IPS-18a (cell line): ENCODE measurements at regions not wholly inside any gene's neighbourhood (a gene's known extent, or its start where the extent isn't known, plus 50 kb on each side); places are given as distances from the start of the nearest gene placed in this dataset.
"Not testable (repeated sequence)": the region's sequence is repeated elsewhere in the genome, so short reads cannot be mapped to it uniquely, and the experiment has no call there.

Experiments used
- H3K27ac ChIP-seq: one replicate; pipeline ENCODE4 v1.5.1; 2013; ENCODE audit warnings: low read length
- H3K27me3 ChIP-seq: one replicate; pipeline ENCODE4 v1.6.1; 2013; ENCODE audit warnings: mild to moderate bottlenecking, low read length; ENCODE audit not compliant: control insufficient read depth, insufficient read depth
- H3K36me3 ChIP-seq: one replicate; pipeline ENCODE4 v1.6.1; 2013; ENCODE audit warnings: low read depth, low read length; ENCODE audit not compliant: control insufficient read depth
- H3K4me1 ChIP-seq: one replicate; pipeline ENCODE4 v1.6.1; 2013; ENCODE audit warnings: low read depth, low read length; ENCODE audit not compliant: control insufficient read depth
- H3K4me3 ChIP-seq: one replicate; pipeline ENCODE4 v1.5.1; 2013; ENCODE audit warnings: low read length
- H3K9ac ChIP-seq: one replicate; pipeline ENCODE4 v1.6.1; 2013; ENCODE audit warnings: mild to moderate bottlenecking, low read length, moderate library complexity
- H3K9me3 ChIP-seq: one replicate; pipeline ENCODE4 v1.6.1; 2013; ENCODE audit warnings: low read depth, low read length; ENCODE audit not compliant: control insufficient read depth

DNA sequence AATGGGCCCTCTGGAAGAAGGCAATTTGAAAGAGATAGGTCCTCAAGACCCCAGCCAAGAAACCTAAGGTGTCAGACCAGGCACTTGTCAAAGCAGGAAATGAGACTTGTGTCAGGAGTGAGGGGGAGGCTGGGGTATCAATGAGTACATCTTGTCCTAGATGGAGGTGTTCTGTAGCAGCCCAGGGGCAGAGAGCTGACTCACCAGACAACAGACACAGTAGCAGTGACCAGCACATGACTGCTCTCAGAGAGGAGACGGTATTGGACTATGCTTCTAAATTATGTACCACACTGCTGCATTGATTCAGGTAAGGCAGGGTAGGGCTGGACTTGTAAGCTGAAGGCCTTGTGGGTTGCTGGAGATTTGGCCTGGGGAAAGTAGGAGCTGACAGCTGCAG, 551.2 kb upstream of the KLF4 start:
- Histone ChIP-seq H3K4me3 (no peak overlapping the region), H3K9ac (no peak overlapping the region), H3K27ac (no peak overlapping the region), H3K9me3 (peaks cover 3% of the 10 kb centered on the region), H3K4me1 (no peaks in the 10 kb centered on the region), H3K36me3 (no peaks in the 10 kb centered on the region), H3K27me3 (no peaks in the 10 kb centered on the region)

DNA sequence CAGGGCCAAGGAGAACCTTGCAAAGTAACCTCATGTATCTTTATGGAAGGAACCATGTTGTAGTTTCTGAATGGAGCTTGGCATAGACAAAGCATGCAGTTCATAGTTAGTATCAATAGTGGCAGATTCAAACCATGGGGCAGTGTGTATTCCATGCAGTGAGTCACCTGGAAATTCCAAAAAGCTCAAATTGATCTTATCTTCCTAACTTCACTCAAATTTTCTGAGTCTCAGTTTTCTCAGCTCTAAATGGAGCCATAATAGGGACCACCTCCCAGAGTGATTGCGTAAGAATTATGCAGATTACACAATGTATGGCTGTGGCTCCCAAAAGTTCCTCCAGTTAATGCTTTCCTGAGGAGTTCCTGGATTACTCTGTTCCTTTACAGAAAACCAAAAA, 549.9 kb upstream of the KLF4 start:
- Histone ChIP-seq H3K36me3 (no peaks in the 10 kb centered on the region), H3K9ac (no peak overlapping the region), H3K9me3 (peaks cover 3% of the 10 kb centered on the region), H3K4me1 (no peaks in the 10 kb centered on the region), H3K27ac (no peak overlapping the region), H3K27me3 (no peaks in the 10 kb centered on the region), H3K4me3 (no peak overlapping the region)

DNA sequence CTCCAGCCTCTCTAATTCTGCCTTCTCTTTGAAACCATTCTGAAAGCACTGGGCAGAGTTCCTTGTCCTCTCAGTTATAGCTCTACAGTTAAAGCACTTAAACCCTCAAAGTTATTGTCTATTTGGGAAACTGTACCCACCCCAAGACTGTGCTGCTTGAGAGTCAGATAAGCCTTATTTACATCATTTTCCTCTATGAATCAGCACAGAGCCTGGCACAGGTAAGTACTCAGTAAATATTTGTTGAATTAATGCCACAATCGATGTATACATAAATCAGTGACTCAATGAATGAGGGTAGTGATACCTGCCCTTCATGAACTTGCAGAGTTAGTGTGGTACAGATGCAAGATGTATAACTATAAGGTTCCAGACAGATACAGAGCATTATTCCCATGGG, 549.4 kb upstream of the KLF4 start:
- peaks cover 3% of the 10 kb centered on the region for H3K9me3 ChIP-seq
- H3K4me3 ChIP-seq, result no peak overlapping the region
- no peaks in the 10 kb centered on the region for H3K27me3 ChIP-seq
- no peaks in the 10 kb centered on the region for H3K4me1 ChIP-seq
- H3K36me3 ChIP-seq, result no peaks in the 10 kb centered on the region
- no peak overlapping the region for H3K27ac ChIP-seq
- H3K9ac ChIP-seq, result no peak overlapping the region

DNA sequence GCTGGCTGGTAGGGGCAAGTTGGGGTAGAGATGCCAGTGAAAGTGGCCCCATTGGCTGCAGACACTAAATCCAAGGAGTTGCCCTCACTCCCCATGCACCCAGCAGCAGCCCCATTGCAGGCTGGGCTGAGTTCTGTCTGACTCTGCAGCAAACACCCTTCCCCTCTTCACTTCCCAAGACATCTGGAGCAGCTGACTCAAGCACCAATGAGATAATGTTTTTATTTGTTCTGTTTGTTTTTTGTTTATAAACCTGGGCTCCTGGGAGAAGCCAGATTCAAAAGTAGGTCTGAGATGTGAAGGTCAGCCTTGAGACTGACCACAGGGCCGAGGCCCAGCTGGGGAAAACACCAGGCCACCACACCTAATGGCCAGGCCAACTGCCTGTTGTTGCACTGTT, 545.9 kb upstream of the KLF4 start:
- no peak overlapping the region for H3K27ac ChIP-seq
- no peak overlapping the region for H3K4me3 ChIP-seq

DNA sequence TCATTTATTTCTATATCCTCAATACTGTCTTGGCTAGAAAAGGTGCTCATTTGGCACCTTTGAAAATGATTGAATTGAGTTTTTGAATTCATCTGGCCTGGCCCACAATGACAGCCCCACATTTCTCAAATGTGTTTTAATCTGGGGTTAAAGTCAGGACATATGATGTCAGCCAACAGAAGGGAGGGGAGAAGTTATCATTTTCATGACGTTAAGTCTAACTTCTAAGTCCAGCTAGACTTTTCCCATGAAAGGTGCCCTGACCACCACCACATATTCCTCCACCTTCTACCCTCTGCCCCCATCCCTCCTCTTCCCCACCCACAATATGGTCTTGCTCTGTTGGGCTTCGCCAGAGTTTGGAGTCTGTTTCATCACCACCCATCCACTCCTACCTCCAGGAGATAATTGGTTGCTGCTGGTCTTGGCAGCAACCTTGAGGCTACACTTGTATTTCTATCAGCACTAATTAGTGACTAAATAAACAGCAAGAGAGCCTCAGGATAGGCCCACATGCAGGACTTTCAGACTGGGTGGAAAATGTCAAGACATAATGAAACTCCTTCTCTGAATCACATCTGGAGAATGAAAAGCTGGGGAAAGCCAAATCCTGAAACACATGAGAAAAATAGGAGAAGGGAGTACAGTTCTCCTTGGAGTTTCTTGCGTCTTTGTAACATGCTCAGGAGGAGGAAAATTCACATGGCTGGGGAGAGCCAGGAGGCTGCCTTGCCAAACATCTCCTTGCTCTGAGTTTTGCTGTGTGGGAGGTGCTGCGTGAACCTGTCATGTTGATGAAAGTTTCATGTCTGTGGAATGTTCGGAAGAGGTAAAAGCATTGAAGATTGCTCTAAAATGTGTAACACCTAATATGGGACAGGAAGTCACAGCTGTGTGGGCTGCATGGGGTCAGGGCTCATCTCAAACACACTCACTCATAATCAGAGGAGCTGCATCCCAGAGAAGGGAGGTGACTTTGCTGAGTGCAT, 544.7 kb upstream of the KLF4 start:
- H3K4me1 ChIP-seq, result no peaks in the 10 kb centered on the region
- no peaks in the 10 kb centered on the region for H3K27me3 ChIP-seq
- H3K36me3 ChIP-seq, result no peaks in the 10 kb centered on the region

More for the DNA sequence above, 545.9 kb upstream of the KLF4 start:
- no peaks in the 10 kb centered on the region for H3K4me1 ChIP-seq
- H3K9ac ChIP-seq, result no peak overlapping the region
- H3K36me3 ChIP-seq, result no peaks in the 10 kb centered on the region
- peaks cover 7% of the 10 kb centered on the region for H3K9me3 ChIP-seq
- no peaks in the 10 kb centered on the region for H3K27me3 ChIP-seq

DNA sequence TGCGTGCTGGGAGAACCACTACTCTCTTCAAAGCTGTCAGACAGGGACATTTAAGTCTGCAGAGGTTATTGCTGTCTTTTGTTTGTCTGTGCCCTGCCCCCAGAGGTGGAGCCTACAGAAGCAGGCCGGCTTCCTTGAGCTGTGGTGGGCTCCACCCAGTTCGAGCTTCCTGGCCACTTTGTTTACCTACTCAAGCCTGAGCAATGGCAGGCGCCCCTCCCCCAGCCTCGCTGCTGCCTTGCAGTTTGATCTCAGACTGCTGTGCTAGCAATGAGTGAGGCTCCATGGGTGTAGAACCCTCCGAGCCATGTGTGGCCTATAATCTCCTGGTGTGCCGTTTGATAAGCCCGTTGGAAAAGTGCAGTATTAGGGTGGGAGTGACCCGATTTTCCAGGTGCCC, 542.5 kb upstream of the KLF4 start:
- H3K36me3 ChIP-seq, H3K9ac ChIP-seq, H3K9me3 ChIP-seq, H3K4me1 ChIP-seq, H3K27me3 ChIP-seq, H3K4me3 ChIP-seq, H3K27ac ChIP-seq: not testable (repeated sequence)

More for the DNA sequence above, 544.7 kb upstream of the KLF4 start:
- Histone ChIP-seq H3K9ac (no peak overlapping the region), H3K27ac (no peak overlapping the region), H3K9me3 (peaks cover 7% of the 10 kb centered on the region), H3K4me3 (no peak overlapping the region)

DNA sequence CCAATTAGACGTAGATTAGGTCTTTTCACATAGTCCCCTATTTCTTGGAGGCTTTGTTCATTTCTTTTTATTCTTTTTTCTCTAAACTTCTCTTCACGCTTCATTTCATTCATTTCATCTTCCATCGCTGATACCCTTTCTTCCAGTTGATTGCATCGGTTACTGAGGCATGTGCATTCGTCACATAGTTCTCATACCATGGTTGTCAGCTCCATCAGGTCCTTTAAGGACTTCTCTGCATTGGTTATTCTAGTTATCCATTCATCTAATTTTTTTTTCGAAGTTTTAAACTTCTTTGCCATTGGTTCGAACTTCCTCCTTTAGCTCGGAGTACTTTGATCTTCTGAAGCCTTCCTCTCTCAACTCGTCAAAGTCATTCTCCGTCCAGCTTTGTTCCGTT, 541.7 kb upstream of the KLF4 start:
- not testable (repeated sequence) for H3K9ac ChIP-seq, H3K9me3 ChIP-seq, H3K4me1 ChIP-seq, H3K27me3 ChIP-seq, H3K27ac ChIP-seq, H3K4me3 ChIP-seq, H3K36me3 ChIP-seq

DNA sequence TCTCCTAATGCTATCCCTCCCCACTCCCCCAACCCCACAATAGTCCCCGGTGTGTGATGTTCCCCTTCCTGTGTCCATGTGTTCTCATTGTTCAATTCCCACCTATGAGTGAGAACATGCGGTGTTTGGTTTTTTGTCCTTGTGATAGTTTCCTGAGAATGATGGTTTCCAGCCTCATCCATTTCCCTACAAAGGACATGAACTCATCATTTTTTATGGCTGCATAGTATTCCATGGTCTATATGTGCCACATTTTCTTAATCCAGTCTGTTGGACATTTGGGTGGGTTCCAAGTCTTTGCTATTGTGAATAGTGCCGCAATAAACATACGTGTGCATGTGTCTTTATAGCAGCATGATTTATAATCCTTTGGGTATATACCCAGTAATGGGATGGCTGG, 537.1 kb upstream of the KLF4 start:
- H3K9ac ChIP-seq, H3K27ac ChIP-seq, H3K36me3 ChIP-seq, H3K9me3 ChIP-seq, H3K27me3 ChIP-seq, H3K4me3 ChIP-seq, H3K4me1 ChIP-seq: not testable (repeated sequence)

DNA sequence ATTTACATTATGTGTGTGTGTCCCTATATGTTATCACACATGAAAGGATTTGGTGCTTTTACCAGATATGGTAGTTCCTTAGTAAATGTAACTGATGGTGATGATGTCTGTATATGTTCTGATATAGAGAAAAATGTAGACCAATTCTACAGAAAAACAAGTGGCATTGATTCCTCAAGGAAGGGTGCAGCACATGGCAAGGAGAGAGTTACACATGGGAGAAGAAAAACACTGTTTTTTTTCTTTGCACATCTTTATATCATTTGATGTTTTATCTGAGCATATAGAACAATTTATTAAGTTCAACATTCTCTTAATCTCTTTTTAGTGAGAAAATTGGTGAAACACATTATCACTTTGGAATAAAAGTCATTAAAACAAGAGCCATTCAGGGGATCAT, 535.0 kb upstream of the KLF4 start:
- Histone ChIP-seq H3K9ac (no peak overlapping the region), H3K27me3 (no peaks in the 10 kb centered on the region), H3K4me1 (peaks cover 4% of the 10 kb centered on the region), H3K36me3 (no peaks in the 10 kb centered on the region), H3K4me3 (no peak overlapping the region), H3K9me3 (no peaks in the 10 kb centered on the region), H3K27ac (no peak overlapping the region)

DNA sequence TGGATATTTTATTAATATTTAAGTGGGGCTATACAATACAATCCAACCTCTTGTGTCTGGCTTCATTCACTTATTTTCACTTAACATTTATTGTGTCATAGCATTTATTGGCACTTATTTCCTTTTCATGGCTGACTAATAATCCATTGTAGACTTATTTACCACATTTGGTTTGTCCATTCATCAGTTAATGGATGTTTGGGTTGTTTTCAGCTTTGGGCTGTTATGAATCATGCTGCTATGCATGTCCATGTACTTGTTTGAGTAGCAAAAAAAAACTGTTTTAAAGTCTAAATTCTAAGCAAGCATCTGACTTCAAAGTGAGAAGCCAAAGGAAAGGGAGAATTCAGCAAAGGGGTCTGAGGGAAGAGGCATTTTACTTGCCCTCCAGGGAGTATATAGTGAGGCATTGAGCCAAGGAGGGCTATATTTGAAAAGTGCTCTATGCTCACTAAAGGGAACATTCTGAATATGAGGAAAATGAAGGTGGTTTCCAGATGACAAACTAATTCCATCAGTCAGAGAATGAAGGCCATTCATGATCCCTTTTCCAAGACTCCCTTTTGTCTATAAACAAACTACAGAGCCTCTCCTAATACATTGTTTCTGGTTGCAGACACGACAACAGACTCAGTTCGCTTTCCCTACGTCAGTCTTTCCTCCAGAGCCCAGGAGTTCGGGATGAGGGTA, 532.8 kb upstream of the KLF4 start:
- Histone ChIP-seq H3K36me3 (no peaks in the 10 kb centered on the region), H3K4me1 (peaks cover 4% of the 10 kb centered on the region), H3K9ac (no peak overlapping the region), H3K27ac (no peak overlapping the region), H3K27me3 (no peaks in the 10 kb centered on the region), H3K9me3 (no peaks in the 10 kb centered on the region), H3K4me3 (no peak overlapping the region)

DNA sequence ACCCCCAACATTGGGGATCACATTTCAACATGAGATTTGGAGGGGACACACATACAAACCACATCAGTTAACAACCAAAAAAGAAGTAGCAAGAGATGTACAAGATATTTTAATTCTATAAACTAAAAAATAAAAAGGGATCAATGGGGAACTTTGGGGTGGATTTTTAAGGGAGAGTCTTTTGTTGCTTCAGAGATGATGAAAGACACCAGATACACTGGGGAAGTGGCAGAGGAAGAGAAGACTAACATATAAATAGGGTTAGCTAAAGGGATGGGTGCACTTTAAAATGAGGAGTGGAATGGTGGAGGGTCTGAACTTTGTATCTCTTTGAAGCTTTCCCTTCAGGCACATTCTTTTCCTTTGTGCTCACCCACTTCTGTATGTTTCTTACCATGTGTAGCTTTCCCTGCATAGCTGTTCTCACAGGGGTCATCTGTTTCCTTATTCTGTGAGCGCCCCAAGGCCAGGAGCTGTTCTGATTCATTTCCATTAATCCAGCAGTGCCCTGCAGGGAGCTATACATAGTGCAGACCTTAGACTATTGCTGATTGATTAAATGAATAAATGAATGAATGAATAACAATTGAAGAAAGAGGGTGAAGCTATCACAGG, 531.6 kb upstream of the KLF4 start:
- Histone ChIP-seq H3K4me3 (no peak overlapping the region), H3K9me3 (no peaks in the 10 kb centered on the region), H3K4me1 (peaks cover 4% of the 10 kb centered on the region), H3K9ac (no peak overlapping the region), H3K27ac (no peak overlapping the region), H3K36me3 (no peaks in the 10 kb centered on the region), H3K27me3 (no peaks in the 10 kb centered on the region)
